Psoas muscle (tissue), 7 donors: ENCODE measurements at regions not wholly inside any gene's neighbourhood (a gene's known extent, or its start where the extent isn't known, plus 50 kb on each side); places are given as distances from the start of the nearest gene placed in this dataset.

Source experiments
- ATAC-seq, 4 donors: fragments of 200-7000 bp; cut with Tn5 transposase; one replicate each; pipeline ENCODE4 v1.9.1; 2020; ENCODE audit warnings: moderate library complexity in 3 of 4, mild to moderate bottlenecking in 2 of 4
- DNase-seq, 2 donors: peaks; one replicate each; pipeline ENCODE4 v3.0.0-alpha.2; 2020
- H3K27ac ChIP-seq: fragments of 200-600 bp; one replicate; pipeline ENCODE4 v1.8.0; 2022
- H3K27me3 ChIP-seq, 3 donors: fragments of 200-600 bp in 1 of 3; one replicate each; pipeline versions ENCODE4 v1.6.1 to v1.8.0; 2013 to 2022; ENCODE audit warnings: low read length in 2 of 3, mild to moderate bottlenecking in 2 of 3, moderate library complexity in 1 of 3; ENCODE audit not compliant: insufficient read depth in 3 of 3
- H3K36me3 ChIP-seq, 2 donors: fragments of 200-600 bp in 1 of 2; one replicate each; pipeline versions ENCODE4 v1.6.1 to v1.8.0; 2013 to 2022; ENCODE audit warnings: low read depth in 1 of 2, mild to moderate bottlenecking in 1 of 2, moderate library complexity in 1 of 2; ENCODE audit not compliant: insufficient read depth in 1 of 2
- H3K4me1 ChIP-seq: fragments of 200-600 bp; one replicate; pipeline ENCODE4 v1.8.0; 2022
- H3K4me3 ChIP-seq: fragments of 200-600 bp; one replicate; pipeline ENCODE4 v1.8.0; 2022; ENCODE audit warnings: mild to moderate bottlenecking
- H3K9me3 ChIP-seq: fragments of 200-600 bp; one replicate; pipeline ENCODE4 v1.8.0; 2022
- CTCF ChIP-seq: fragments of 200-600 bp; IDR thresholded peaks from one replicate; pipeline ENCODE4 v1.8.0; 2022; ENCODE audit warnings: antibody characterized with exemption
- WGBS, 3 donors: extraction: QIAGEN DNeasy Blood & Tissue Kit; methylation state at CpG; one replicate each; pipeline versions ENCODE4 v1.1.6 to v1.1.7; 2013; 5-methylcytosine and 5-hydroxymethylcytosine counted together
- intact Hi-C, 2 donors: fragments of 100-400 bp; cut with DNase I; formaldehyde crosslinking; loops; one replicate each; pipeline versions ENCODE4 v1.11.0 to v1.14.2; 2022
- donor health status: healthy with polysubstance abuse.
- donor health status: DM: no; HTN: no; CAD: no; lungs with moderate emphysema.
- donor health status: Bipolar disorder and iron deficiency.
- donor health status: healthy.
- donor health status: DM: yes; HTN: yes; CAD: no.
- donor health status: DM: no; HTN: no; CAD: no.
- donor health status: DM: yes; HTN: yes; CAD: no.

GRCh38 chr4:138494116-138494515, 252.0 kb upstream of the SLC7A11 start:
- no peak overlapping the region for H3K27ac ChIP-seq
- H3K4me3 ChIP-seq: no peak overlapping the region
- intact Hi-C loops: no loop called here
- no peaks in the 10 kb centered on the region for H3K36me3 ChIP-seq
- DNase-seq: no peak
- peaks cover 9% of the 10 kb centered on the region for H3K9me3 ChIP-seq
- no peaks in the 10 kb centered on the region for H3K27me3 ChIP-seq
- ATAC-seq: no peak
- 73 to 83% (median 77%) methylated on average over 2 of the region's 2 CpGs for WGBS, 3 donors
- H3K4me1 ChIP-seq: no peaks in the 10 kb centered on the region
- TF ChIP-seq CTCF: no peak

GRCh38 chr4:138492176-138492575, 250.0 kb upstream of the SLC7A11 start:
- DNase-seq: no peak
- Histone ChIP-seq H3K27ac (no peak overlapping the region), H3K4me1 (peaks cover 6% of the 10 kb centered on the region), H3K9me3 (no peaks in the 10 kb centered on the region), H3K27me3 (no peaks in the 10 kb centered on the region), H3K4me3 (no peak overlapping the region), H3K36me3 (no peaks in the 10 kb centered on the region)
- no peak for TF ChIP-seq CTCF
- no peak for ATAC-seq
- 83 to 92% (median 88%) methylated on average over 1 of the region's 1 CpG for WGBS, 3 donors
- intact Hi-C loops: no loop called here

GRCh38 chr4:138488533-138488932, 246.4 kb upstream of the SLC7A11 start:
- H3K27ac ChIP-seq: no peak overlapping the region
- TF ChIP-seq CTCF: no peak
- no peaks in the 10 kb centered on the region for H3K27me3 ChIP-seq
- WGBS, 3 donors: 53 to 72% (median 58%) methylated on average over 4 of the region's 4 CpGs
- peaks cover 6% of the 10 kb centered on the region for H3K4me1 ChIP-seq
- no peaks in the 10 kb centered on the region for H3K9me3 ChIP-seq
- intact Hi-C loops: no loop called here
- H3K4me3 ChIP-seq: no peak overlapping the region
- DNase-seq (no peak), ATAC-seq (no peak)
- no peaks in the 10 kb centered on the region for H3K36me3 ChIP-seq

- Histone ChIP-seq H3K36me3 (no peaks in the 10 kb centered on the region), H3K4me1 (peaks cover 6% of the 10 kb centered on the region), H3K9me3 (no peaks in the 10 kb centered on the region), H3K27me3 (no peaks in the 10 kb centered on the region), H3K4me3 (no peak overlapping the region), H3K27ac (no peak overlapping the region)
- no peak for DNase-seq
- WGBS, 3 donors: 25 to 28% (median 28%) methylated on average over 4 of the region's 4 CpGs
- intact Hi-C loops: no loop called here
- no peak for ATAC-seq
- no peak for TF ChIP-seq CTCF
Measured at GRCh38 chr4:138487670-138488069, 245.5 kb upstream of the SLC7A11 start.

GRCh38 chr4:138487230-138487629, 245.1 kb upstream of the SLC7A11 start:
- no peaks in the 10 kb centered on the region for H3K9me3 ChIP-seq
- H3K36me3 ChIP-seq: no peaks in the 10 kb centered on the region
- H3K4me1 ChIP-seq: peaks cover 6% of the 10 kb centered on the region
- intact Hi-C loops: no loop called here
- DNase-seq (no peak), ATAC-seq (no peak)
- TF ChIP-seq CTCF: no peak
- H3K27me3 ChIP-seq: no peaks in the 10 kb centered on the region
- no peak overlapping the region for H3K4me3 ChIP-seq
- 25 to 34% (median 32%) methylated on average over 2 of the region's 2 CpGs for WGBS, 3 donors
- no peak overlapping the region for H3K27ac ChIP-seq
